Head of caudate nucleus (tissue), 42 donors: ENCODE measurements at regions not wholly inside any gene's neighbourhood (a gene's known extent, or its start where the extent isn't known, plus 50 kb on each side); places are given as distances from the start of the nearest gene placed in this dataset.
"Not testable (repeated sequence)": the region's sequence is repeated elsewhere in the genome, so short reads cannot be mapped to it uniquely, and the experiment has no call there.

Experiments
- DNase-seq, 42 donors: peaks; one replicate each; pipeline versions ENCODE4 v3.0.0 to v3.0.0-alpha.2; 2020 to 2021; ENCODE audit warnings: mixed read lengths in 7 of 42
- intact Hi-C: fragments of 100-400 bp; cut with DNase I; formaldehyde crosslinking; loops from one replicate; pipeline ENCODE4 v1.15.0; 2022

DNA sequence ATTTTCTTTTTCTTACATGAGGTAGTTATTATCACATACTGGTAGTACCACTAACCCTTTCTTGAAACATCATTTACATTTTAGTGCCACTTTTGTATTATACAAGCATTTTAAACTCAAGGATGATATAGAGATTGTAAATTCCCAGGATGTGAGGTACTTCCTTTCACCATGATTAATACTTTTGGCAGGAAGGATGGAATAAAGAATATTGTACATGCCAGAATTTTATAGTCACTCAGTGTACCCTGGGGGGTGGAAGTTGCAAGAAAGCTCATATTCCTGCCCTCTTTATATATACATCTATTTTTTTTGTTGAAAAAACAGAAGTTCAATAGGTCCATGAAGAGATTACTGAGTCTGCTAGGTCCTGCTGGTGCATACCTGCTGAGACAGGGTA is 141.0 kb upstream of the PLSCR5 start:
- DNase-seq = no peak
- intact Hi-C loops = no loop called here

DNA sequence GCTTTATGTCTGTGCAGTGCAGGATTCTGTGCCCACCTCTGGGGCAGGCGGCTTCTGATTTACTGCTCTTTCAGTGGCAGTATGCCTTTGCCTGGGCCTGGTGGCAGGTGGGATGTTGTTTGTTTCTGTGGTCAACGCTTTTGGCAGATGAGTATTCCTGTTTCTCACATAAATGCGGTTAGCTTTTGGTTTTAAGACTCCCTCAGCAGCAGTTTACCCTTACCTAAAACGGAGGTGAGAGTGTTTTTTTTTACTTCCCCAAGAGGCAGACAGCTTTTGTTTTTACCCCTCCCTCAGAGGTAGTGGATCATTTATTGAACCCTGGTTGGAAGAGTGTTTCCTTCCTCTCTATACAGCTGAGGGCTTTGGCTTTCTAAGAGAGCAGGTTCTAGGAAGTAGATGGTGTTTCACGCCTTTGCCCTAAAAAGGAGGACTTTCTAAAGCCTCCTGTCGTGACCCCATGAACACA is 134.1 kb upstream of the PLSCR5 start:
- DNase-seq = no peak
- intact Hi-C loops = no loop called here

DNA sequence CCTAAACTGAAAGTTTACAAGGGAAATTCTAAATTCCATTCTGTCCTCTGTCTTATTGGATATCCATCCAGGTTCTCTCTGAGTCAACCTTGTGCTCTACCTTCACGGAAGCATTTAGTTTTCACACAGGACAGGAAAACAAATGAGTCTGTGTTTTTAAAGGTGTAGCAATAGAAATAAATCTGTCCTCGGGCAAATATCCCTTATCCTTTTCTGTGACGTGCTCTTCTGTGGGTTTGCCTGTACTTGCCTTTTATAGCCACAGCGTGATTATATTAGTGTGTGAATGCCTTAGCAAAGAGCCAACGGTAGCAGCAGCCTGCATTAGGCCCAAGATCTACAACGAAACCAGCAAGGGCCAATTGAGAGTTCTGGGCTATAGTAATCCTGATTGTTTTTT is 127.2 kb upstream of the PLSCR5 start:
- no peak for DNase-seq
- intact Hi-C loops = no loop called here

DNA sequence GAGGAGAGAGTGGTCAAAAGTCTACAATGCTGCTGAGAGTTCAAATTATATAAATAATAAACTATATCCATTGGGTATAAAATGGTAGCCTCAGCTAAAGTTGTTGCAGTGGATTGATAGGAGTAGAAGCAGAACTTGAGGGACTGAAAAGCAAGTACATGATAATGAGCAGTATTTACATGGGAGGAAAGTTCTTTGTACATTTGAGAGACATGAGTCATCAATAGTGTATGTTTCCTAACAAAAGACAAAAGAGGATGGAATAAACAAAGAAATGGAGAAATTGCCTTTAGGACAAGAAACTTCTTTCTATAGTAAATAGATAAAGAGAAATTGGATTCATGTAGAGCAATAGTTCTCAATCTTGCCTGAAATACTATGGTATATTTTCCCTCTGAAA is 110.0 kb upstream of the PLSCR5 start:
- no peak for DNase-seq
- intact Hi-C loops = no loop called here

DNA sequence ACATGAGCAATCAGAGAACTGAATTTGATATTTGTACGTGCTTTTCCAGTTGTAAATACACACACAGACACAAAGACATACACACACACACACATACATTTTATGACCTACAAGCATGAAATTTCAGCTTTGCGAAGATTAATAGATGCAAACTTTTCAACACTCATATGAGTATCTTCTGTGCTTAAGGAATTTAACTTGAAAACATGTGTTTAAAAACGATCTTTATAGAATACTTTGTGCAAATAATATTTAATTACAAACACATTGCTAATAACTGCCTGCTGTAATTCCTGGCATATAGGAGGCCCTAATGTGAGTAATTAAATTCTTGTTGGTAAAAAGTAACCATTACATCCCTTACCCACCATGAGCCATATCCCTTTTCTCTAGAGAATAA is 107.7 kb upstream of the PLSCR5 start:
- intact Hi-C loops = no loop called here
- DNase-seq = no peak

DNA sequence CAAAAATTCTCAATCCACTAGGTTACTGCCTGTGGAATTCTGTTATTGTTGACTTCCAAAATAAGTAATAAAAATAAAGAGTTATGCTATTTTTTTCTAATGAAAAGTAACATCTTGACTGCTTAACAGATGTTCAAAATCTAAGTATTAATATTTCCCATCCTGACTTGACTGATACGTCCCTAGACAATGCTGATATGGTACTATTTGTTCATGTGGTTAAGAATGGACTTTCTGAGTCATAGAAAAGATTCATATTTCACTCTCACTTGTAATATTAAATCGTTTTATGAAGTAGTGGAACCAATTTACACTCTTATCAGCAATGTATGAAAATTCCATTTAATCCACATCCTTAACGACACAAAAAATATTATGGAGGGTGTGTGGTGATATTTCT is 104.8 kb upstream of the PLSCR5 start:
- intact Hi-C loops = no loop called here
- no peak for DNase-seq

DNA sequence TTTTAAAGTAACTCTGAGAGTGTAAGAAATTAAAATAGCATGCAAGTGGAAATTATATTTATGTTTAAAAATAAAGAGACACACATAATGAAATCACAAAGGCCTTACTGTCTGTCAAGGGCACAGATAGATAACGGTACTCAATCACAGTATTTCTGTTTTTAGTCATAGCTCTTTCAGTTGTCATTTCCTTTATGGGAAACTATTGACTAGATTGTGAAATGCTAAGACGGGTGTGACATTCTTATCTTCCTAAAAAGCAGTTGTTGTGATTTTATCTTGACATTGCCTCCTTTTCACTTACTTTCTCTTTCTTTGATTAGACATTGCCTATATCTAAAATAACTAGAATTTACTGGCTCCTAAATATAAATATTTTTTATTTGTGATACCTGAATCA is 100.1 kb upstream of the PLSCR5 start:
- intact Hi-C loops = no loop called here

DNA sequence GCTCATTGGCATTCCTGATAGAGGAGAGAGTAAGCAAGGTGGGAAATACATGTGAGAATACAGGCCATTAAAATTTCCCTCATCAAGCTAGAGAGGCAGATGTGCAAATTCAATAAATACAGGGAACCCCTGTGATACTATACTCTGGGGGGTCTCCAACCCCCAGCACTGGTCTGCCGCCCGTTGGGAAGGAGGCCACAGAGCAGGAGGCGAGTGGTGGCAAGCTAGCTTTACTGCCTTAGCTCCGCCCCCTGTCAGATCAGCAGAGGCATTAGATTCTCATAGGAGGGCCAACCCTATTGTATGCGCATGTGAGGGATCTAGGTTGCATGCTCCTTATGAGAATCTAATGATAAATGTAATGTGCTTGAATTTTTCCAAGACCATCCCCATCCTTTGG is 97.1 kb upstream of the PLSCR5 start:
- DNase-seq = no peak
- intact Hi-C loops = no loop called here

More for the DNA sequence above, 100.1 kb upstream of the PLSCR5 start:
- DNase-seq = no peak

DNA sequence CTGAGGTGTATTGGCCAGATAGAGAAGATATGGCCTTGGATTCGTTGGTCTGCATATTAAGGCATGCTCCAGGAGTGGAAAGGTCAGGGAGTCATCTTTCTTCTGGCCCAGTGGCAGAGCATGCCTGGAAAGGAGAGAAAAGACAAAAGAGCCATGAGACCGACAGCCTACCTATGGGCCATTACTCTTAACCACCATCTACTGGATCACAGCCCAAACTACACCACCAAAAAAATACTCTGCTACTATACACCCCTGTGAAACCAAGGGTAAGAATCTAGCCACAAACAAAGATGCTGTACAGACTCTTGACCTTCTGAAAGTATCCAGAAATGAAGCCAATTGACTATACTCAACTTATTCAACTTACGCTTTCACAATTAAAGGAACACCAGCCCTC is 96.1 kb upstream of the PLSCR5 start:
- DNase-seq = no peak
- intact Hi-C loops = no loop called here

DNA sequence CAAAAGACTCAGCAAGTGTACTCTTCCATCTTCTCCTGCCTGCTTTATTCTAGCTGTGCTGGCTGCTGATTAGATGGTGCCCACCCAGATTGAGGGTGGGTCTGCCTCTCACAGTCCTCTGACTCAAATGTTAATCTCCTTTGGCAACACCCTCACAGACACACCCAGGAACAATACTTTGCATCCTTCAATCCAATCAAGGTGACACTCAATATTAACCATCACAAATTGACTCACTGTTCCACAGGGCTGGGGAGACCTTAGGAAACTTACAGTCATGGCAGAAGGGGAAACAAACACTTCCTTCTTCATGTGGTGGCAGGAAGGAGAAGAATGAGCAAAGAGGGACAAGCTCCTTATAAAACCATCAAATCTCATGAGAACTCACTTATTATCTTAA is 94.9 kb upstream of the PLSCR5 start:
- intact Hi-C loops, DNase-seq: not testable (repeated sequence)

DNA sequence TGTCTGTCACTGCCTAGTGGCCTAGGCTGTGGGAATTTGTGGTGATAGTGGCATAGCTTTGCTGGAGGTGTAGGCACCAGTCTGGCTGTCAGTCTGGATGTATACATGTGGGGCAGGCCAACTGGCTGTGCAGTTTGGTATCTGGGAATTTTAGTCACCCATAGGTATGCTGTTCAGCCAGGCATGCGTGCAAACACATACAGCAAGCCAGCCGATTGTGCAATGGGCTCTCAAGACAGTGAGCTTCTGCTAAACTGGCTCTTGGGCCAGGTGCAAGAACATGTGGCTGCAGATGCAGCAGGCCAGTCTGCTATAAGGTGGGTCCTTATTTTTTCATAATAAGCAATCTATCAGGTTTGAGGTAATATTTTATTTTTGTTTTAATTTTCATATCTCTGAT is 87.1 kb upstream of the PLSCR5 start:
- intact Hi-C loops = no loop called here
- DNase-seq = no peak

DNA sequence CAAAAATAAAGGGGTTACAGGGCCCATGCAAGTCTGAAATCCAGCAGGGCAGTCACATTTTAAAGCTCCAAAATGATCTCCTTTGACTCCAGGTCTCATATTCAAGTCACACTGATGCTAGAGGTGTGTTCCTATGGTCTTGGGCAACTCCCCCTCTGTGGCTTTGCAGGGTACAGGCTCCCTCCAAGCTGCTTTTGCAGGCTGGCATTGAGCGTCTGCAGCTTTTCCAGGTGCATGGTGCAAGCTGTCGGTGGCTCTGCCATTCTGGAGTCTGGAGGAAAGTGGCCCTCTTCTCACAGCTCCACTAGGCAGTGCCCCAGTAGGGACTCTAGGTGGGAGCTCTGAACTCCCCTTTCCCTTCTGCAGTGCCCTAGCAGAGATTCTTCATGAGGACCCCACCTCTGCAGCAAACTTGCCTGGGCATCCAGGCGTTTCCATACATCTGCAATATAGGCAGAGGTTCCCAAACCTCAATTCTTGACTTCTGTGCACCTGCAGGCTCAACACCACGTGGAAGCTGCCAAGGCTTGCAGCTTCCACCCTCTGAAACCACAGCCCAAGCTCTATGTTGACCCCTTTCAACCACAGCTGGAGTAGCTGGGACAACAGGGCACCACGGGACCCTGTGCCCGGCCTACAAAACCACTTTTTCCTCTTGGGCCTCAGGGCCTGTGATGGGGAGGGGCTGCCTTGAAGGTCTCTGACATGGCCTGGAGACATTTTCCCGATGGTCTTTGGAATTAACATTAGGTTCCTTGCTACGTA is 80.1 kb upstream of the PLSCR5 start:
- no peak for DNase-seq
- intact Hi-C loops = no loop called here

DNA sequence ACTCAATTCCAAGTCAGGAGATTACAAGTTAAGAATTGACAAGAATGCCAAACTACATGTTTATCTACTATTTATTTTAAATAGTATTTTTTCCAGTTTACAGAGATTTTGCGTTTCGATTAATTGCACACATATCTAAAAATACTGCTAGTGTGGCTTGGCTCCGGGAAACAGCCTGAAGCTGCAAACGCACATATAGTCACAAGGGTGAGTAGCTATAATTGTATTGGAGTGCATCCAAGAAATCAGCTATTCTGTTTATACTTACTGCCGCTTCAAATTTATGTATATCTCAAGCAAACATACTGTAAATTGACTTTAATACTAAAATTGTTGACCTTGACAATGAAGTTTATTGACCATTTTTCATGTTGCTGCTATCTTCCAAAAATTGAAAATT is 77.0 kb upstream of the PLSCR5 start:
- intact Hi-C loops = no loop called here
- DNase-seq = no peak

DNA sequence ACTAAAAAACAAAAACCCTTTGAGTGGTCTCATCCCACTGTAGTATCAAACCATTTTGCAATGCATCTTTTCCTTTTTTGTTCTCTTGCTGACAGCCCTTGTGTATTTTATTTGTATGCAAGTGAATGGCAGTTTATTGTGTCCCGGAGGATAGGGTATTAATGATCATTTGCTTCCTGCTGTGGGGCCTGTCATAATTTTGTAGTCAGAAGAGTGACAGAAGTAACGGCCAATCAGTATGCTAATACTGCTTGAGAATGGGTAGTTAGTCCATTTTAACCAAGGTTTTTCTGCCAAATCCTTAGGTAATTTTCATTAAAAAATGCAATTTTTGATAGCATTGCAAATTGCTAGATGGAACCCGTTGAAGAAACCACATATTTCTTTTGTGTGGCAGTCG is 75.5 kb upstream of the PLSCR5 start:
- intact Hi-C loops = no loop called here
- no peak for DNase-seq

DNA sequence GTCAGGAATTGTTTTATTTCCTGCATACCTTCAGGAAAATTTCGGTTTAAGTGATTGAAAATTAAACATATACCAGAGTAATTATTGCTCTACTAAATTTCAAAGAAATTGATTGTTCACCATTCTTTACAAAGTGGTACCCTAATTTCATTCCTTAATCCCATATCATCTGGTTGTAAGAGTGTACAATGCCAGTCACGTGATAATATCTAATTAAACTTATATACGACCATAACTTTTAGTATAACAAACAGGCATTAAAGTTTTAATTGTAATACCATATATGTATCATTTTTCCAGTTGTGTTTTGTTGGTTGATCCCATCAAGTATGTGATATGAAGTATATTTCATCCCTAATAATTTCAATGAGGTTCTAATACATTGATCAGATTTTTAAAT is 74.8 kb upstream of the PLSCR5 start:
- intact Hi-C loops = no loop called here

DNA sequence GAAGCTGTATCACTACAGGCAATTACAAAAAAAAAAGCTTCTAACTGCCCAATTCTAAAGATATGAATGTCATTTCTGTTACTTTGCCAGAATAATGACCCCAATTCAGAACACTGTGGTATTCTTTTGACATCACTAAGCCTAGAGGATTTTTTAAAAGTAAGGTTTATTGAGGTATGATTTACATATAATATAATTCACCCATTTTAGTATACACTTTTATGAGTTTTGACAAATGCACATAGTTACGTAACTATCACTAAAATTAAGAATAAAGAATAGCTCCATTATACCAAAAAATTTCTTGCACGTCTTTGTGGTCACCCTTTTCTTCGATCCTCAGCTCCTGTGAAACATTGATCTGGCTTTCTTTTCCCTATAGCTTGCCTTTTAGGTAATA is 74.0 kb upstream of the PLSCR5 start:
- intact Hi-C loops = no loop called here

More for the DNA sequence above, 74.8 kb upstream of the PLSCR5 start:
- no peak for DNase-seq

DNA sequence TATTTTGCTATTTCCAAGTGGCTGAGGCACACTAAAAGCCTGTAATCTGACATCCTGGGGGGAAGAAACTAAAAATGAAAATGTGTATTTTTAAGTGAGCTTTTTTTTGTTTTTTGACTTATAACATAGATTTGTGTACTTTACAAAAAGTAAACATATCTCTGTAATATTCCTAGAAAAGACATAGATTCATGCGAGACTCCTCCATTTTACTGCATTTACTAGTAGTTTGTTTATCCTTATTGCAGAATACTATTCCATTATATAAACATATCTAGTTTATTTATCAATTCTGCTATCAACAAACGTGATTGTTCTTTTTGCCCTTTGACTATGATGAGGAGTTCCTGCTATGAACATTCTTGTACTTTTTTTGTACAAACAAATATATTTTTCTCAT is 67.8 kb upstream of the PLSCR5 start:
- intact Hi-C loops = no loop called here

More for the DNA sequence above, 74.0 kb upstream of the PLSCR5 start:
- no peak for DNase-seq

DNA sequence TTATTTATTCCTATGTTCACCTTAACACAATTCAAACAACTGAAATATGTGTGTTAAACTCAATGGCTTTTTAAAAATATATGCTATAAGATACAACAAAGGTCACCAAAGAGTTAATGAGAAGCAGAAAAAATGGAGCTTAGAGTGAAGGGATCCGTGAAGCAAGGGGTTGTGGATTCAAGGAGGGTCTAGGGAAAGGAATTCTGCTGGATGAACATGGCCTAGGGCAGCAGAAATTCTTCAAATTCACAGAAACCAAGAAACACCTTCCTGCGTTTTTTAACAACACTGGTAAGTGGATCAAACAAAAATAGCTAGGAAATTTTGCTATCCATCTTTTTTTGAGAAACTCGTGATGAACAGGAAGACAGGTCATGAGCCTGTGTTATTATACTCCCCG is 59.3 kb upstream of the PLSCR5 start:
- intact Hi-C loops = no loop called here
- DNase-seq = no peak

More for the DNA sequence above, 67.8 kb upstream of the PLSCR5 start:
- no peak for DNase-seq

DNA sequence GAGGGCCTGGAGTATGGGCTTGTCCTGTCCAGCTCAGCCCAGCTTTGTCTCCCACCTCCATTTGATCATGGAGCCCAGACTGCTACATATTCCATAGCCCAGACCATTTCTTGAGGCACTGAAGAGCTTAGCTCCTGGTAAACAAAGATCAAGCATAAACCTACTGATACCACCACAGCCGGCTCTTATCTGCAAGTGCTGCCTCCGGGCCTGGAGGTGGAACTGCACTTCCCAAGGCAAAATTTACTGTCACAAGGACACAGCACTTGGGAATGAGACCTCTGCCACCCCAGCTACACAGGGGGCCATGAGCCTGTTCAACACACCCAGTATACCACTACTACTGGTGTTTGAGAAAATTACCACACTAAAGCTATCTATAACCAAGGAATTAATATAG is 53.7 kb upstream of the PLSCR5 start:
- intact Hi-C loops = no loop called here
- DNase-seq = no peak

DNA sequence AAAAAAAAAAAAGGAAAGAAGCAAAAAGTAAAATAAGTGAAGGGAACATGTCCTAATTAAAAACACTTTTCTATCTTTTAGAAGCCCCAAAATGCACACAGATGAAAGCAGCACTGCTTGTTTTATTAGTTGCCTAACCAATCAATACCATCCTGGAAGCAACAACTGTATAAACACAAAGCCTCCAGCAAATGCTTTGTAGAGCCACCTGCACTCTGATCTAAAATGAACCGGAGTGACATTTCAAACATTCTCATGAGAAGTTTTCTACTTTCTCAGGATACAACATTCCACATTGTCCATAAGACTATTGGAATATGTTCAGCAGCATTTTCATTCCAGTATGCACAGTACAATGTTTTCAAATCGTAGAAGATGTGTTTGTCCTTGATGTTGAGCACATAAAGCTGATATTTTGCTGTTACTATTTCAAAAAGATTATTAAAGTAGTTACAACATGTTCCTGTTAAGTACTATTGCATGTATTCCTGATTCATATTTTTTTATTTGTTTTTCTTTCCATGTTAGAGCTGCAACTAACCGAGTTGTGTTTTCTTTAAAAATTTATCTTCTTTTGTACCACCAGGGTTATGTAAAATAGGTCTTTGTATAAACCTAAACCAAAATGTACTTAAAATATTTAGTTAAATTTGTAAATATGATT is 50.3 kb upstream of the PLSCR5 start:
- no peak for DNase-seq
- intact Hi-C loops = no loop called here
